ENCODE measurements at regions not wholly inside any gene's neighbourhood (a gene's known extent, or its start where the extent isn't known, plus 50 kb on each side); places are given as distances from the start of the nearest gene placed in this dataset.

DNA sequence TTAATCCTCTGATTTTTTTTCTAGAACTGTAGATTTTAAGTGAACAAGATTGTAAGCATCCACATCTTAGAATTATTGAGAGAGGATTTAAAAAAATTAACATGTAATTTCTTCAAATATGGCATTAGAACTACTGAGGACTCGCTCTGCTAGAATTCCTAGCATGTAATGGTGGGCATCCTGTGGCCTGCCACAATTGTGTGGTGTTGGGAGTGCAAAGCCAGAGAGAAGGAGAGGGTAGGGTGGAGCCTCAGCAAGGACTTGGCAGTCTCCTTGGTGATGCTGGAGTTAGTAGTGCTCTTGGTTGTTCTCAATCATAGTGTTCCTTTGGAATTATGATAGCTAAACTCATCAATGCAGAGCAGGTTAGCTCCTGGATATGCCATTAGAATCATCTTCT, 443.9 kb upstream of the TBL1XR1 start:
- TF ChIP-seq GLIS3 (CRISPR knock-in tag; IDR thresholded peaks at IDR 0.05) (no peak), ESRRG (CRISPR knock-in tag; IDR thresholded peaks at IDR 0.05) (no peak)
- no peak for ATAC-seq

GRCh38 chr3:177642042-177642803, 444.9 kb upstream of the TBL1XR1 start:
- ATAC-seq, result no peak
- TF ChIP-seq ZC3H10 (CRISPR knock-in tag; IDR thresholded peaks at IDR 0.05) (no peak), TSHZ2 (CRISPR knock-in tag; IDR thresholded peaks at IDR 0.05) (no peak), TOX (CRISPR knock-in tag; IDR thresholded peaks at IDR 0.05; ENCODE audit: borderline replicate concordance) (no peak), SNAI2 (CRISPR knock-in tag; IDR thresholded peaks at IDR 0.05) (no peak), BACH2 (CRISPR knock-in tag; IDR thresholded peaks at IDR 0.05; ENCODE audit: borderline replicate concordance) (no peak), ZNF565 (CRISPR knock-in tag; conservative IDR thresholded peaks at IDR 0.05; ENCODE audit: low read depth) (no peak), CSDC2 (CRISPR knock-in tag; IDR thresholded peaks at IDR 0.05) (no peak), ESRRG (CRISPR knock-in tag; IDR thresholded peaks at IDR 0.05) (no peak), CREB5 (CRISPR knock-in tag; IDR thresholded peaks at IDR 0.05; ENCODE audit: low read depth) (no peak)
- TF ChIP-seq, protein P1, sequence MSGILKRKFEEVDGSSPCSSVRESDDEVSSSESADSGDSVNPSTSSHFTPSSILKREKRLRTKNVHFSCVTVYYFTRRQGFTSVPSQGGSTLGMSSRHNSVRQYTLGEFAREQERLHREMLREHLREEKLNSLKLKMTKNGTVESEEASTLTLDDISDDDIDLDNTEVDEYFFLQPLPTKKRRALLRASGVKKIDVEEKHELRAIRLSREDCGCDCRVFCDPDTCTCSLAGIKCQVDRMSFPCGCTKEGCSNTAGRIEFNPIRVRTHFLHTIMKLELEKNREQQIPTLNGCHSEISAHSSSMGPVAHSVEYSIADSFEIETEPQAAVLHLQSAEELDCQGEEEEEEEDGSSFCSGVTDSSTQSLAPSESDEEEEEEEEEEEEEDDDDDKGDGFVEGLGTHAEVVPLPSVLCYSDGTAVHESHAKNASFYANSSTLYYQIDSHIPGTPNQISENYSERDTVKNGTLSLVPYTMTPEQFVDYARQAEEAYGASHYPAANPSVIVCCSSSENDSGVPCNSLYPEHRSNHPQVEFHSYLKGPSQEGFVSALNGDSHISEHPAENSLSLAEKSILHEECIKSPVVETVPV (CRISPR knock-in tag; IDR thresholded peaks at IDR 0.05), result no peak

GRCh38 chr3:177642804-177643125, 445.5 kb upstream of the TBL1XR1 start:
- no peak for ATAC-seq

More at GRCh38 chr3:177642804-177643125, 445.5 kb upstream of the TBL1XR1 start:
- TF ChIP-seq SNAI2 (CRISPR knock-in tag; IDR thresholded peaks at IDR 0.05) (no peak), ESRRG (CRISPR knock-in tag; IDR thresholded peaks at IDR 0.05) (no peak), TCF4 (CRISPR knock-in tag; IDR thresholded peaks at IDR 0.05; ENCODE audit: borderline replicate concordance) (no peak), RARB (CRISPR knock-in tag; IDR thresholded peaks at IDR 0.05) (no peak), CREB5 (CRISPR knock-in tag; IDR thresholded peaks at IDR 0.05; ENCODE audit: low read depth) (no peak), OSR1 (CRISPR knock-in tag; IDR thresholded peaks at IDR 0.05) (no peak), POU6F1 (CRISPR knock-in tag; IDR thresholded peaks at IDR 0.05; ENCODE audit: borderline replicate concordance, low read depth) (no peak), ZC3H10 (CRISPR knock-in tag; IDR thresholded peaks at IDR 0.05) (no peak), PPARA (CRISPR knock-in tag; IDR thresholded peaks at IDR 0.05; ENCODE audit: borderline replicate concordance) (no peak), ZNF565 (CRISPR knock-in tag; conservative IDR thresholded peaks at IDR 0.05; ENCODE audit: low read depth) (no peak), ARNTL (CRISPR knock-in tag; IDR thresholded peaks at IDR 0.05; ENCODE audit: borderline replicate concordance, low read depth) (no peak), ISL1 (CRISPR knock-in tag; IDR thresholded peaks at IDR 0.05) (no peak), TSHZ2 (CRISPR knock-in tag; IDR thresholded peaks at IDR 0.05) (no peak), BACH2 (CRISPR knock-in tag; IDR thresholded peaks at IDR 0.05; ENCODE audit: borderline replicate concordance) (no peak), PATZ1 (CRISPR knock-in tag; IDR thresholded peaks at IDR 0.05; ENCODE audit: borderline replicate concordance) (no peak), ZNF70 (CRISPR knock-in tag; IDR thresholded peaks at IDR 0.05) (no peak), ZFP3 (CRISPR knock-in tag; IDR thresholded peaks at IDR 0.05) (no peak), ZNF8 (CRISPR knock-in tag; IDR thresholded peaks at IDR 0.05) (no peak)

Measured in SK-N-SH treated with all-trans-retinoic acid at 6 μM for 48 hours (cell line).